ENCODE measurements at regions not wholly inside any gene's neighbourhood (a gene's known extent, or its start where the extent isn't known, plus 50 kb on each side); places are given as distances from the start of the nearest gene placed in this dataset.

GRCh38 chr5:4817767-4818166 lies 322.4 kb upstream of the ADAMTS16 start:
- DNase-seq (ENCODE audit: low spot score) = no peak

- DNase-seq (ENCODE audit: low spot score) = peak; percentile 2
These were observed 308.8 kb upstream of the ADAMTS16 start for GRCh38 chr5:4831325-4831724.

- DNase-seq (ENCODE audit: low spot score) = no peak
These were observed 307.7 kb upstream of the ADAMTS16 start for GRCh38 chr5:4832471-4832870.

GRCh38 chr5:4833104-4833738 lies 306.9 kb upstream of the ADAMTS16 start:
- no peak for DNase-seq (ENCODE audit: low spot score)

GRCh38 chr5:4837489-4838058 lies 302.6 kb upstream of the ADAMTS16 start:
- no peak for DNase-seq (ENCODE audit: low spot score)

GRCh38 chr5:4845221-4845620 lies 294.9 kb upstream of the ADAMTS16 start:
- no peak for DNase-seq (ENCODE audit: low spot score)

- DNase-seq (ENCODE audit: low spot score) = no peak
These were observed 292.4 kb upstream of the ADAMTS16 start for GRCh38 chr5:4847766-4848165.

GRCh38 chr5:4855036-4855435 lies 285.1 kb upstream of the ADAMTS16 start:
- DNase-seq (ENCODE audit: low spot score) = no peak

GRCh38 chr5:4855880-4856279 lies 284.2 kb upstream of the ADAMTS16 start:
- DNase-seq (ENCODE audit: low spot score) = no peak

GRCh38 chr5:4857761-4858160 lies 282.4 kb upstream of the ADAMTS16 start:
- peak; percentile 38 for DNase-seq (ENCODE audit: low spot score)

GRCh38 chr5:4859500-4860235 lies 280.5 kb upstream of the ADAMTS16 start:
- peak; percentile 3 for DNase-seq (ENCODE audit: low spot score)

GRCh38 chr5:4860631-4861030 lies 279.5 kb upstream of the ADAMTS16 start:
- DNase-seq (ENCODE audit: low spot score) = no peak

- DNase-seq (ENCODE audit: low spot score) = peak; percentile 64
These were observed 277.6 kb upstream of the ADAMTS16 start for GRCh38 chr5:4862500-4862899.

- no peak for DNase-seq (ENCODE audit: low spot score)
These were observed 273.9 kb upstream of the ADAMTS16 start for GRCh38 chr5:4866131-4866659.

GRCh38 chr5:4866817-4867216 lies 273.3 kb upstream of the ADAMTS16 start:
- no peak for DNase-seq (ENCODE audit: low spot score)

- DNase-seq (ENCODE audit: low spot score) = peak; percentile 66
These were observed 271.9 kb upstream of the ADAMTS16 start for GRCh38 chr5:4868140-4868735.

- peak; percentile 63 for DNase-seq (ENCODE audit: low spot score)
These were observed 266.5 kb upstream of the ADAMTS16 start for GRCh38 chr5:4873652-4874051.

- DNase-seq (ENCODE audit: low spot score) = no peak
These were observed 266.0 kb upstream of the ADAMTS16 start for GRCh38 chr5:4874097-4874496.

- DNase-seq (ENCODE audit: low spot score) = no peak
These were observed 264.2 kb upstream of the ADAMTS16 start for GRCh38 chr5:4875942-4876341.

GRCh38 chr5:4876804-4877203 lies 263.3 kb upstream of the ADAMTS16 start:
- DNase-seq (ENCODE audit: low spot score) = no peak

- DNase-seq (ENCODE audit: low spot score) = no peak
These were observed 262.6 kb upstream of the ADAMTS16 start for GRCh38 chr5:4877579-4877978.

- DNase-seq (ENCODE audit: low spot score) = no peak
These were observed 261.1 kb upstream of the ADAMTS16 start for GRCh38 chr5:4879075-4879474.

Measured in kidney tubule cell (primary cell).